SU-DHL-6 (cell line): ENCODE measurements at regions not wholly inside any gene's neighbourhood (a gene's known extent, or its start where the extent isn't known, plus 50 kb on each side); places are given as distances from the start of the nearest gene placed in this dataset.

ENCODE experiments used
- H2AFZ ChIP-seq: fragments of 200-600 bp; sonication (generic); 2 replicates; pipeline ENCODE4 v1.6.1; 2014; ENCODE audit warnings: low read depth, mild to moderate bottlenecking, moderate library complexity, mixed read lengths, antibody characterized with exemption, low read length; ENCODE audit not compliant: severe bottlenecking
- H3F3A ChIP-seq: fragments of 200-600 bp; shearing (Covaris generic); 2 replicates; pipeline ENCODE4 v1.6.0; 2016; ENCODE audit warnings: antibody characterized with exemption, mild to moderate bottlenecking; ENCODE audit not compliant: insufficient read depth
- H3K27ac ChIP-seq: fragments of 200-600 bp; sonication (generic); 2 replicates; pipeline ENCODE4 v1.5.1; 2016; ENCODE audit warnings: low read depth, mild to moderate bottlenecking, low read length, moderate library complexity, mixed read lengths
- H3K27me3 ChIP-seq: fragments of 200-600 bp; sonication (generic), shearing (Covaris generic); 2 replicates; pipeline ENCODE4 v1.6.0; 2014; ENCODE audit warnings: mild to moderate bottlenecking, low read length
- H3K36me3 ChIP-seq: fragments of 200-600 bp; sonication (generic); 2 replicates; pipeline ENCODE4 v1.6.1; 2014; ENCODE audit warnings: mild to moderate bottlenecking, low read length, mixed read lengths
- H3K4me2 ChIP-seq: fragments of 300-600, 200-600 bp; shearing (Covaris generic), sonication (generic); 2 replicates; pipeline ENCODE4 v1.6.0; 2014; ENCODE audit warnings: low read length, low read depth, mild to moderate bottlenecking; ENCODE audit not compliant: poor library complexity, severe bottlenecking
- H3K4me3 ChIP-seq: fragments of 200-600 bp; sonication (generic); 2 replicates; pipeline ENCODE4 v1.5.1; 2014; ENCODE audit warnings: antibody characterized with exemption, low read length, mild to moderate bottlenecking, mixed read lengths; ENCODE audit not compliant: insufficient read depth, poor library complexity, severe bottlenecking
- H3K79me2 ChIP-seq: fragments of 200-600 bp; sonication (generic); 2 replicates; pipeline ENCODE4 v1.6.1; 2014; ENCODE audit warnings: mild to moderate bottlenecking, low read length, moderate library complexity; ENCODE audit not compliant: insufficient read depth
- H3K9ac ChIP-seq: fragments of 200-600 bp; sonication (generic); 2 replicates; pipeline ENCODE4 v1.7.0; 2014; ENCODE audit warnings: mild to moderate bottlenecking, low read length
- H3K9me2 ChIP-seq: fragments of 200-600 bp; sonication (generic); replicated peaks from 2 replicates; pipeline ENCODE4 v1.6.1; 2014; ENCODE audit warnings: low read length; ENCODE audit not compliant: insufficient read depth
- H3K9me3 ChIP-seq: fragments of 200-600 bp; sonication (generic); 2 replicates; pipeline ENCODE4 v1.6.1; 2014; ENCODE audit warnings: low read length, mixed read lengths; ENCODE audit not compliant: insufficient read depth
- H4K20me1 ChIP-seq: fragments of 200-600 bp; sonication (generic); 2 replicates; pipeline ENCODE4 v1.6.1; 2014; ENCODE audit warnings: low read depth, mild to moderate bottlenecking, antibody characterized with exemption, low read length, moderate library complexity, mixed read lengths
- EZH2phosphoT487 ChIP-seq: fragments of 200-600 bp; sonication (generic), shearing (Covaris generic); conservative IDR thresholded peaks from 2 replicates; pipeline ENCODE4 v1.6.1; 2018; ENCODE audit warnings: mild to moderate bottlenecking, antibody characterized with exemption, low read length, moderate library complexity, mixed read lengths
- TF ChIP-seq, protein P1 (sequence below): fragments of 200-600 bp; sonication (generic); IDR thresholded peaks from one replicate; pipeline ENCODE4 v1.5.1; 2017; ENCODE audit warnings: antibody characterized with exemption, mild to moderate bottlenecking, low read length, moderate library complexity; ENCODE audit not compliant: insufficient read depth, poor library complexity, severe bottlenecking

DNA sequence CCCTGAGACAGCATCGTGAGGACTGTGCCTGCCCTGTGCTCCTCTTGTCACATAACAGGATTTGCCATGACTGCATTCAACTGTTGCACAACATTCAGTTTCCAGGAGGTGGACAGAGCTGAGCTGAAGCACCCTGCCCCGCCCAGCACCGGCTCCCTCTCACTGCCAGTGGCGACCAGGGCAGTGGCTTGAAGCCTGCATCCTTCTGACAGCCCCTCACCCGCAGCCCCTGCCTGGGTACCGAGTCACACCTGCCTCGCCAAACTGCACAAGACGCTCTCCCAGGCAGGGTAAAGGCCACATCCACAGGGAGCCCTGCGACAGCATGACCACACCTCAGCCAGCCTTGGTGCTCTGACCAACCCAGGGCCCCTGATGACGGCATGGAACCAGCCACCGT, 59.9 kb upstream of the ZNF354A start:
- Histone ChIP-seq H3F3A (no peaks in the 10 kb centered on the region), H4K20me1 (no peaks in the 10 kb centered on the region), H3K9ac (no peak overlapping the region), H3K9me3 (no peaks in the 10 kb centered on the region), H3K36me3 (no peaks in the 10 kb centered on the region), H3K79me2 (no peaks in the 10 kb centered on the region), H2AFZ (no peak overlapping the region), H3K4me2 (no peak overlapping the region), H3K27ac (no peak overlapping the region), H3K27me3 (no peaks in the 10 kb centered on the region), H3K4me3 (no peak overlapping the region), H3K9me2 (no peaks in the 10 kb centered on the region)
- TF ChIP-seq, protein P1, sequence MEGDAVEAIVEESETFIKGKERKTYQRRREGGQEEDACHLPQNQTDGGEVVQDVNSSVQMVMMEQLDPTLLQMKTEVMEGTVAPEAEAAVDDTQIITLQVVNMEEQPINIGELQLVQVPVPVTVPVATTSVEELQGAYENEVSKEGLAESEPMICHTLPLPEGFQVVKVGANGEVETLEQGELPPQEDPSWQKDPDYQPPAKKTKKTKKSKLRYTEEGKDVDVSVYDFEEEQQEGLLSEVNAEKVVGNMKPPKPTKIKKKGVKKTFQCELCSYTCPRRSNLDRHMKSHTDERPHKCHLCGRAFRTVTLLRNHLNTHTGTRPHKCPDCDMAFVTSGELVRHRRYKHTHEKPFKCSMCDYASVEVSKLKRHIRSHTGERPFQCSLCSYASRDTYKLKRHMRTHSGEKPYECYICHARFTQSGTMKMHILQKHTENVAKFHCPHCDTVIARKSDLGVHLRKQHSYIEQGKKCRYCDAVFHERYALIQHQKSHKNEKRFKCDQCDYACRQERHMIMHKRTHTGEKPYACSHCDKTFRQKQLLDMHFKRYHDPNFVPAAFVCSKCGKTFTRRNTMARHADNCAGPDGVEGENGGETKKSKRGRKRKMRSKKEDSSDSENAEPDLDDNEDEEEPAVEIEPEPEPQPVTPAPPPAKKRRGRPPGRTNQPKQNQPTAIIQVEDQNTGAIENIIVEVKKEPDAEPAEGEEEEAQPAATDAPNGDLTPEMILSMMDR: no peak
- TF ChIP-seq EZH2phosphoT487: no peak

DNA sequence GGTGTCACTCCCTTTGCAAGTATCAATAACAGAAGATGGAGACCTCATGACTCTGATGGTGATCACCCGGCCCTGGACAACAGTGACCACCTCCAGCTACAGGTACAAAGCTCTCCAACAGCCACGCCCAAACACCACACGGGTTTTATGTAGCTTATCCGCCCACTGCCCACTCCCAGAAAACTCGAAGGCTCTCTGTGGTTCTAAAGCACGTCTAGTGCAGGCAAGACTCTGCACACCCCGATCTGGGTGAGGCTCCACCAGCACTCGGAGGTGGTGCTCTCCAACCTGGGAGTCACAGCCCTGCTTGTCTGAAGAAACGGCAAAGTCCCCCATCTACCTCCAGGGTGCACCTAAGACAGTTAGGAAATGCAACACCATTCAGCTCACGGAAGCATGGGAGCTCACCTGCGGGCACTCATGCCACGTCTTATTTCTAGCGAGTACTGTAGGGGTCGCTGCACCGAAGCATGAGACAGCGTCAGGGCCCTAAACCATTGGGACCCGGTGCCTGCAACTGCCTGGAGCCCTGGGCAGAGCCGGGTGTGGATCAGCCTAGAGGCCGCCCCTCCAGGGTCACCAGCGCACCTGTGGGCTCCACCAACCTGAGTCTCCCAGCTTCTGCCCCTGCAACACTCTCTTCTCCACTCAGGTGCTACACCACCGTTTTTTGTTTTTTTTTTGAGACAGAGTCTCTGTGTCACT, 58.1 kb upstream of the ZNF354A start:
- TF ChIP-seq, protein P1: no peak
- no peak for TF ChIP-seq EZH2phosphoT487
- no peaks in the 10 kb centered on the region for H4K20me1 ChIP-seq
- H3F3A ChIP-seq: no peaks in the 10 kb centered on the region
- H3K36me3 ChIP-seq: no peaks in the 10 kb centered on the region
- no peaks in the 10 kb centered on the region for H3K27me3 ChIP-seq
- H3K27ac ChIP-seq: no peak overlapping the region
- no peak overlapping the region for H3K4me3 ChIP-seq
- no peaks in the 10 kb centered on the region for H3K79me2 ChIP-seq
- no peak overlapping the region for H3K9ac ChIP-seq
- no peak overlapping the region for H2AFZ ChIP-seq
- no peak overlapping the region for H3K4me2 ChIP-seq
- H3K9me2 ChIP-seq: no peaks in the 10 kb centered on the region
- H3K9me3 ChIP-seq: no peaks in the 10 kb centered on the region

DNA sequence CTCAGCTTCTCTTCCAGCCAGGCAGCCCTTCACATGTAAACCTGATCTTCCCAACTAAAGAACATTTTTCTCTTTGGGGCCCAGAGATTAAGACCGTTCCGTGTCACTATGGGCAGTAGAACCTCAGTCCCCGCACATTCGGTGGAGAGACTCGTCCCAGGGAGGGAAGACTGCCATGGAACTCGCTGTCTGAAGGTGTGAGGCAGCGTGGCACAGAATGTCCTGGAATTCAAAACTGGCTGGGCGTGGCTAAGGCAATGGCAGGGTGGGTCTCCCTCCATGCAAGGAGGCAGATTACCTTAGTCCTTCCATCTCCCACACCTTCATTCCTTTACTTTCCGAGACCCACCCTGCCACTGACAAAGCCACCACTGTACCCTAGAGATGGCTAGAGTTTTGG, 57.4 kb upstream of the ZNF354A start:
- Histone ChIP-seq H3K36me3 (no peaks in the 10 kb centered on the region), H3K27me3 (no peaks in the 10 kb centered on the region)

More for the DNA sequence above, 57.4 kb upstream of the ZNF354A start:
- no peaks in the 10 kb centered on the region for H3K9me3 ChIP-seq
- H3F3A ChIP-seq: no peaks in the 10 kb centered on the region
- no peaks in the 10 kb centered on the region for H3K9me2 ChIP-seq
- H3K79me2 ChIP-seq: no peaks in the 10 kb centered on the region
- TF ChIP-seq, protein P1: no peak
- no peak for TF ChIP-seq EZH2phosphoT487
- no peaks in the 10 kb centered on the region for H4K20me1 ChIP-seq
- no peak overlapping the region for H3K9ac ChIP-seq
- no peak overlapping the region for H2AFZ ChIP-seq
- H3K4me2 ChIP-seq: no peak overlapping the region
- no peak overlapping the region for H3K27ac ChIP-seq
- no peak overlapping the region for H3K4me3 ChIP-seq
